NCI-H2227 (cell line): ENCODE measurements at regions not wholly inside any gene's neighbourhood (a gene's known extent, or its start where the extent isn't known, plus 50 kb on each side); places are given as distances from the start of the nearest gene placed in this dataset.

Experiments used
- DNase-seq: peaks from one replicate; lab custom pipeline; 2025; ENCODE audit not compliant: unreplicated experiment; lab: John Stamatoyannopoulos, UW

DNA sequence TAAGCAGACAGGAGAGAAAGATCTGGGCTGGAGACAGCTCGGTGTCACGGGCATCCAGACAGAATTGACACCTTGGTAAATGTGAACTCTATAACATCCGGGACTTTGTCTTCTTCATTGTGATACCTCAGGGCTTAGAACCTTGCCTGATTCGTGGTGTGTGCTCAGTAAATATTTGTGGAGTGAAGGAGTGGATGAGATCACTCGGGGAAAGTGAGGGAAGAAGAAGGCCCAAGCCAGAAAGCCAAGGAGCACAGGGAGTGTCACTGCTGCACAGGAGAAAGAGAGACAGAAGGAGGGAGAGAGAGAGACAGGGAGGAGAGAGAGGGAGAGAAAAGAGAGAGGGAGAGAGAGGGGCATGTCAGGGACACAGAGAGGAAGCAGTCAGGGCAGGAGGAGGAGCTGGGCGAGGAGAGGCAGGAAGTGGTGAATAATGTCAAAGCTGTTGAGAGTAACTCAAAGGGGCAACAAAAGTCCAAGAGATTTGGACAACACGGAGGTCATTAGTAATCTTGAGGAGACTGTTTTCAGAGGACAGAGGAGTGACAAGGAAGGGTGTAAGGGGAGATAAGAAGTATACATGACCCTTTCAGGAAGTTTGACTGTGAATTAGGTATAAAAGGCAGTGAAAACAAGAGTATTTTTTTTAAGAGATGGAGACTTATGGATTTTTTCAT is 141.6 kb upstream of the MAX start:
- DNase-seq = no peak

DNA sequence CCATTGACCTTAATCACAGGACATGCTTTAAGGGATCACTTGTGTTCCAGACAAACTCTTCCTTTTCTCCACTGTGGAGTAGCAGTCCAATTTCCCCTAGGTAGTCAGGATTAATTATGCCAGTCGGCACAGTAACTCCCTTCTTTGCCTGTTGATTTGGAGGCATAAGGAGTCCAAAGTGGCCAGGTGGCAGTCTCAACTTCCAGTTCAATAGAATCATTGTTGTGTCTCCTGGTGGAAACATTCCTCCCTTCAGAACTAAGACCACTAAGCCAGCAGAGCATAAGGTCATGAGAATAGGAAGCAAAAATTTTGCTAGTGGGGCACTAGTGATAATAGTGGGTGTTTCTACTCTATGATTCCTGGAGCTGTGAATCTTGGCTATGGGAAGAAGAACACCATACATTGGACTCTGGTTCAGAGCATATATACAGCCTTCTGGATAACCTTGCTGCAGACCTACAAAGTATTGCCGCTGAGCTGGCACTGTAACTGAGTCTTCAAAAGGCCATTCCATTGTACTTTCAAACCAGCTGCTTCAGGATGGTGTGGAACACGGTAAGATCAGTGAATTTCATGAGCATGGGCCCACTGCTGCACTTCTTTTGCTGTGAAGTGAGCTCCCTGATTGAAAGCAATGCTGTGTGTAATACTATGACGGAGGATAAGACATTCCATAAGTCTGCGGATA is 147.3 kb upstream of the MAX start:
- no peak for DNase-seq

DNA sequence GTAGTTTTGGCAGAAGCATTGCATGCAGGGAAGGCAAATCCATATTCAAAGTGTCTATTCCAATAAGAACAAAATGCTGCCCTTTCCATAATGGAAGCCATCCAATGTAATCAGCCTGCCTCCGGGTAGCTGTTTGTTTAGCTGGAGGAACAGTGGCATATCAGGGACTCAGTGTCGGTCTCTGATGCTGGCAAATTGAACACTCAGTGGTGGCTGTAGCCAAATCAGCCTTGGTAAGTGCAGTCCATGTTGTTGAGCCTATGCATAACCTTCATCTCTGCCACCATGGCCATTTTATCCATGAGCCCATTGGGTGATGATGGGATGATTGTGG is 147.8 kb upstream of the MAX start:
- DNase-seq = no peak

DNA sequence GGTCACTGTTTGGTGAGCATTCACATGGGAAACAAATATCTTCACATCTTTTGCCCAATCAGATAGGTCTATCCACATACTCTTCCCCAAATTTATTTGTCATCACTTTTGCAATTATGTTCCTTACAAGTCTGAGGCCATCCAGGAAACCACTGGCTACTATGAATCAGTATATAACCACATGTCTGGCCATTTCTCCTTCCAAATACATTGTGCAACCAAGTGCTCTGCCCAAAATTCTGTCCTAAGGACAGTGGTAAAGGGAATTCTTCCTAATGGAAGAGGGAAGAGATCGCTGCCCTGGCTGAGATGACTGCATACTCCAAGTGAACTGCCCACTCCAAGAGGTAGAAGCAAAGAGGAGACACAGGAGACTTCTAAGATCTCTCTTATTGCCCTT is 148.9 kb upstream of the MAX start:
- no peak for DNase-seq

GRCh38 chr14:65252482-65253255 is 150.4 kb upstream of the MAX start:
- DNase-seq = no peak

GRCh38 chr14:65255029-65255545 is 152.8 kb upstream of the MAX start:
- no peak for DNase-seq

GRCh38 chr14:65255583-65256461 is 153.5 kb upstream of the MAX start:
- DNase-seq = no peak

- no peak for DNase-seq
Observed at GRCh38 chr14:65256714-65257113, 154.4 kb upstream of the MAX start.

DNA sequence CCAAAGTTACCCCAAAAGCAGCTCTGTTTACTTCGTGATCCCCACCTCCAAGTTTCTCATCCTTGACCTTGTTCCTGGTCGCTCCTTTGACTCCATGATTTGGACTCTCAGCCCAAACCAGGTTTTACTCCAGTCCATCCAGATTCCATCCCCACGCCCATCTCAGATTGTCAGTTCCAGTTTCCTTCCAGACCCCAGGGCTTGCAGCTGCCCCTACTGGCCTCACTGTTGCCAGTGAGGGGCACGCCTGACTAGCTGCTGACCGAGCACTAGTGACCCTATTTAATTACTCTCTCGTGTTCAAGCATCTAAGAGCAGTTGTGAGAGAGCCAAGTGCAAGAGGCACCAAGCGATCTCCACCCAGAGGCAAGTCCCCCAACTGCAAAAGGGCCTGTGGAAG is 155.1 kb upstream of the FUT8 start:
- no peak for DNase-seq

GRCh38 chr14:65258391-65258790 is 154.1 kb upstream of the FUT8 start:
- DNase-seq = no peak

- no peak for DNase-seq
Observed at GRCh38 chr14:65259000-65259399, 153.5 kb upstream of the FUT8 start.

GRCh38 chr14:65260786-65261185 is 151.7 kb upstream of the FUT8 start:
- DNase-seq = no peak

GRCh38 chr14:65261425-65261920 is 151.1 kb upstream of the FUT8 start:
- no peak for DNase-seq

- no peak for DNase-seq
Observed at GRCh38 chr14:65261946-65262345, 150.6 kb upstream of the FUT8 start.

DNA sequence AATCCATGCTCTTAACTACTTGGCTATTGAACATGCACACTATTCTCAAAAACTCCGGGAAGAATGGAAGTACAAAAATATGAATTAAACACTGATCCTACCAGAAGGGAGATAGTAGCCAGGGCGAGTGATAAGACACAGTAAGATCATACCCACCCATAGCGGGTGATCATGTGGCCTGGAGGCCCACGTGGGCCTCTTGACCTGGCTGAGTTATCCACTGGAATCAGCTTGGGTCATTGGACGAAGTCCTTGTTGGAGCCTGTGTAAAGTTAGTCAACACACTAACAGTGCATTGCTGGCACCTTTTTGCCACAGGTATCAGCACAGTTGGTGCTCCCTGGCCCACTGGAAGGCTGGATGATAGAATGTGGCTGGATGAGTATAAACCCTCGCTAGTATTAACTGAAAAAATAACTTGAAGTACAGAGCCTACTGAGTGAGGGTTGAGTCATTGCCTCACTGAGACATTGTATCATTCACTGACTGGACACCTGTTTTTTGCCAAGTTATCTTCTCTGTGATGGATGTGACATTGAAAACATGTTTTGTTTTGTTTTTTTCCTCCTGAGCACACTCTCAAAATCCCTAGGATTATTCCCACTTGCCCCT is 149.2 kb upstream of the FUT8 start:
- no peak for DNase-seq

- DNase-seq = no peak
Observed at GRCh38 chr14:65267856-65268255, 144.7 kb upstream of the FUT8 start.

- DNase-seq = no peak
Observed at GRCh38 chr14:65268594-65268993, 143.9 kb upstream of the FUT8 start.

DNA sequence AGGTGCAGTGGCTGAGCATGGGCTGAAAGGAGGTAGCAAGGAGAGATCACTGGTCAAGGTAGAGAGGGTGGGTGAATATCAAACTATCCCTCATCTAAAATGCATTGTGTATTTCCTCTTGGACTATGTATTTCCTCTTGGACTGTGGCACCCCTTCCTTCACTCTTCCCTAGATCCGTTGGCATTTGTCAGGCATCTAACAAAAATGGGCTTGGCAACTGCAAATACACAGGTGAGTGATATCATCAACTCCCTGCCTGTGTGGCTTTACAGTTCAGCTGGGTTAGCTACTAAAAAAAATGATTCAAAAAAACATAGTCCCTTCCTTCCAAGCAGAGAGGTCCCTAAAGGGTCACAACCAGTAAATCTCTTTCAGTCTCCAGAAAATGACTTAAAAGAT is 142.8 kb upstream of the FUT8 start:
- no peak for DNase-seq

GRCh38 chr14:65277027-65277426 is 135.5 kb upstream of the FUT8 start:
- no peak for DNase-seq

DNA sequence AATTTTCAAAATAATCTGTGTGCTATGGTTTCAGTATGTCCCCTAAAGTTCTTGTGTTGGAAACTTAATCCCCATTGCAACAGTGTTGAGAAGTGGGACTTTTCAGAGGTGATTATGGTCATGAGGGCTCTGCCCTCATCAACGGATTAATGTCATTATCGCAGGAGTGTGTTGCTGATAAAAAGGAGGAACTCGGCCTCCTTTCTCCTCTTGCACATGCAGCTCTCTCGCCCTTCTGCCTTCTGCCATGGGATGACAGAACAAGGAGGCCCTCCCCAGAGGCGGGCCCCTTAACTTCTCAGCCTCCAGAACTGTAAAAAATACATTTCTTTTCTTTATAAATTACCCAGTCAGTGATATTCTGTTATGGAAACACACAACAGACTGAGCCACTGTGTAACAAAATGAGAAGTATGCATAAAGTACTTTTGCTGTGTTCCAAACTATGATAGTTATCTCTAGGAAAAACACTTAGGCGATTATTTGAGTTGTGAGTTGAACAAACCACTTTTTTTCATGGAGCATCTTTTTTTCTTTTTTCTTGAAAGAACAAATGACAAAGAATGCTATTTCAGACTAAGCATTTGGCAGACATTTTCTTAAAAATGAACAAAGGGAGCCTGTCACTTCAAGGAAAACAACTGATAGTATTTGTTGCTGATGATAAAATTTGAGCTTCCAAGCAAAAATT is 134.8 kb upstream of the FUT8 start:
- DNase-seq = no peak
